WTC11 (cell line): ENCODE measurements at regions not wholly inside any gene's neighbourhood (a gene's known extent, or its start where the extent isn't known, plus 50 kb on each side); places are given as distances from the start of the nearest gene placed in this dataset.

Experiments
- ATAC-seq: fragments of 200-7000 bp; cut with Tn5 transposase; 2 replicates; pipeline ENCODE4 v1.10.0; 2021; ENCODE audit warnings: mild to moderate bottlenecking, moderate library complexity
- CTCF ChIA-PET: fragments of 300-600 bp; sonication (Branson Sonifier 250); formaldehyde crosslinking; loops from one replicate; lab custom pipeline; 2021; ENCODE audit warnings: antibody characterized with exemption; lab: Charles Lee
- POLR2A ChIA-PET: fragments of 350-600 bp; sonication (Branson Sonifier 250); formaldehyde crosslinking; loops from one replicate; lab custom pipeline; 2021; ENCODE audit warnings: antibody characterized with exemption; lab: Charles Lee
- DNase-seq: peaks from one replicate; pipeline ENCODE4 v3.0.0; 2021; ENCODE audit warnings: low spot score
- H3K27ac Mint-ChIP-seq: 2 replicates; pipeline ENCODE4 v1.8.0; 2021; ENCODE audit warnings: mixed read lengths
- H3K27me3 Mint-ChIP-seq: 2 replicates; pipeline ENCODE4 v1.8.0; 2021; ENCODE audit warnings: low read depth, mild to moderate bottlenecking, moderate library complexity, mixed read lengths
- H3K36me3 Mint-ChIP-seq: 2 replicates; pipeline ENCODE4 v1.8.0; 2021; ENCODE audit warnings: mixed read lengths
- H3K4me1 Mint-ChIP-seq: 2 replicates; pipeline ENCODE4 v1.8.0; 2022; ENCODE audit warnings: mixed read lengths
- H3K4me3 Mint-ChIP-seq: 2 replicates; pipeline ENCODE4 v1.8.0; 2021; ENCODE audit warnings: mild to moderate bottlenecking, moderate library complexity, mixed read lengths
- H3K9me3 Mint-ChIP-seq: 2 replicates; pipeline ENCODE4 v1.8.0; 2021; ENCODE audit warnings: mixed read lengths
- EMX1 ChIP-seq: fragments of 250-450 bp; sonication (Bioruptor Pico); IDR thresholded peaks from 2 replicates; pipeline ENCODE4 v1.8.0; 2021; ENCODE audit warnings: mild to moderate bottlenecking
- FOXK1 ChIP-seq: sonication (generic); formaldehyde crosslinking; IDR thresholded peaks from 2 replicates; pipeline ENCODE4 v1.8.0; 2022; ENCODE audit warnings: mild to moderate bottlenecking, moderate library complexity, missing genetic modification reagents
- MAX ChIP-seq: sonication (generic); formaldehyde crosslinking; IDR thresholded peaks from 2 replicates; pipeline ENCODE4 v1.8.0; 2022; ENCODE audit warnings: mild to moderate bottlenecking, missing genetic modification reagents
- MXD4 ChIP-seq: fragments of 250-450 bp; sonication (Bioruptor Pico); IDR thresholded peaks from 2 replicates; pipeline ENCODE4 v1.8.0; 2021; ENCODE audit warnings: mild to moderate bottlenecking, moderate library complexity, borderline replicate concordance
- PRRX2 ChIP-seq: fragments of 250-450 bp; sonication (Bioruptor Pico); IDR thresholded peaks from 2 replicates; pipeline ENCODE4 v1.8.0; 2021; ENCODE audit warnings: mild to moderate bottlenecking
- TEAD1 ChIP-seq: sonication (generic); formaldehyde crosslinking; IDR thresholded peaks from 2 replicates; pipeline ENCODE4 v1.8.0; 2022; ENCODE audit warnings: mild to moderate bottlenecking, missing genetic modification reagents
- TP53 ChIP-seq: sonication (generic); formaldehyde crosslinking; IDR thresholded peaks from 2 replicates; pipeline ENCODE4 v1.8.1; 2023; ENCODE audit warnings: mild to moderate bottlenecking, missing genetic modification reagents
- ZBTB21 ChIP-seq: sonication (generic); formaldehyde crosslinking; IDR thresholded peaks from 2 replicates; pipeline ENCODE4 v1.8.1; 2023; ENCODE audit warnings: mild to moderate bottlenecking, missing genetic modification reagents, borderline replicate concordance
- TF ChIP-seq, protein P1 (sequence below): fragments of 200-600 bp; IDR thresholded peaks from 2 replicates; pipeline ENCODE4 v1.8.0; 2022; ENCODE audit warnings: antibody characterized with exemption
- TF ChIP-seq, protein P2 (sequence below): sonication (generic); formaldehyde crosslinking; conservative IDR thresholded peaks from 2 replicates; pipeline ENCODE4 v1.8.1; 2022; ENCODE audit warnings: mild to moderate bottlenecking, missing genetic modification reagents
- TF ChIP-seq, protein P3 (sequence below): sonication (generic); formaldehyde crosslinking; IDR thresholded peaks from 2 replicates; pipeline ENCODE4 v1.8.1; 2022; ENCODE audit warnings: mild to moderate bottlenecking, moderate library complexity, missing genetic modification reagents
- TF ChIP-seq, protein P4 (sequence below): sonication (generic); formaldehyde crosslinking; IDR thresholded peaks from 2 replicates; pipeline ENCODE4 v1.8.0; 2022; ENCODE audit warnings: mild to moderate bottlenecking, missing genetic modification reagents
- TF ChIP-seq, protein P5 (sequence below): sonication (generic); formaldehyde crosslinking; IDR thresholded peaks from 2 replicates; pipeline ENCODE4 v1.8.1; 2023; ENCODE audit warnings: mild to moderate bottlenecking, missing genetic modification reagents
- TF ChIP-seq, protein P6 (sequence below): fragments of 250-450 bp; sonication (Bioruptor Pico); IDR thresholded peaks from 2 replicates; pipeline ENCODE4 v1.8.0; 2021; ENCODE audit warnings: mild to moderate bottlenecking

- H3K27me3 Mint-ChIP-seq = no peaks in the 10 kb centered on the region
- H3K4me1 Mint-ChIP-seq = peaks cover 8% of the 10 kb centered on the region
- CTCF ChIA-PET = interaction anchor here (0.6 to 1.5 kb wide), 27 partner anchors 9 to 448 kb away, joined by 3 to 21 read pairs (median 4); partner anchors contain the start of gene ENC1
- no peak overlapping the region for H3K4me3 Mint-ChIP-seq
- peak; percentile 99 for ATAC-seq
- POLR2A ChIA-PET = interaction anchor here (0.9 kb wide), 1 partner anchor 151 kb away, joined by 3 read pairs; no protein-coding TSS in a partner anchor
- TF ChIP-seq, protein P1, sequence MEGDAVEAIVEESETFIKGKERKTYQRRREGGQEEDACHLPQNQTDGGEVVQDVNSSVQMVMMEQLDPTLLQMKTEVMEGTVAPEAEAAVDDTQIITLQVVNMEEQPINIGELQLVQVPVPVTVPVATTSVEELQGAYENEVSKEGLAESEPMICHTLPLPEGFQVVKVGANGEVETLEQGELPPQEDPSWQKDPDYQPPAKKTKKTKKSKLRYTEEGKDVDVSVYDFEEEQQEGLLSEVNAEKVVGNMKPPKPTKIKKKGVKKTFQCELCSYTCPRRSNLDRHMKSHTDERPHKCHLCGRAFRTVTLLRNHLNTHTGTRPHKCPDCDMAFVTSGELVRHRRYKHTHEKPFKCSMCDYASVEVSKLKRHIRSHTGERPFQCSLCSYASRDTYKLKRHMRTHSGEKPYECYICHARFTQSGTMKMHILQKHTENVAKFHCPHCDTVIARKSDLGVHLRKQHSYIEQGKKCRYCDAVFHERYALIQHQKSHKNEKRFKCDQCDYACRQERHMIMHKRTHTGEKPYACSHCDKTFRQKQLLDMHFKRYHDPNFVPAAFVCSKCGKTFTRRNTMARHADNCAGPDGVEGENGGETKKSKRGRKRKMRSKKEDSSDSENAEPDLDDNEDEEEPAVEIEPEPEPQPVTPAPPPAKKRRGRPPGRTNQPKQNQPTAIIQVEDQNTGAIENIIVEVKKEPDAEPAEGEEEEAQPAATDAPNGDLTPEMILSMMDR = peak; percentile 20; the same call in 1 of the 2 replicates
- TF ChIP-seq FOXK1 (CRISPR knock-in tag) = no peak
- H3K27ac Mint-ChIP-seq = no peak overlapping the region
- peak; percentile 67 for DNase-seq
- no peaks in the 10 kb centered on the region for H3K9me3 Mint-ChIP-seq
- H3K36me3 Mint-ChIP-seq = no peaks in the 10 kb centered on the region
These were observed 428.2 kb downstream of the ENC1 start for GRCh38 chr5:74212336-74212735.

DNA sequence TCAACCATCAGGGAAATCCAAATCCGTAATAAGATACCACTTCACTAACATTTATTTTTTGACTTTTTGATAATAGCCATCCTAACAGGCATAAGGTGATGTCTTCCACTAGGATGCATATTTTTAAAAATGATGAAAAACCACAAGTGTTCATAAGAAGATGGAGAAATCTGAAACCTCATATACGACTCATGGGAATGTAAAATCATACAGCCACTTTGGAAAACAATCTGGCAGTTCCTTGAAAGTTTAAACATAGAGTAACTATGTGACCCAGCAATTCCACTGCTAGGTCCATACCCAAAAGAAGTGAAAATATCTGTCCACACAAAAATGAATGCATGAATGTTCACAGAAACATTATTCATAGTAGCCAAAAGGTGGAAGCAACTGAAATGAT, 431.0 kb downstream of the ENC1 start:
- no peak for ATAC-seq
- H3K9me3 Mint-ChIP-seq = no peaks in the 10 kb centered on the region
- H3K4me1 Mint-ChIP-seq = peaks cover 20% of the 10 kb centered on the region
- no peaks in the 10 kb centered on the region for H3K36me3 Mint-ChIP-seq
- POLR2A ChIA-PET = no interaction called here
- H3K27me3 Mint-ChIP-seq = no peaks in the 10 kb centered on the region; the same call in 1 of the 2 replicates
- TF ChIP-seq, protein P2, sequence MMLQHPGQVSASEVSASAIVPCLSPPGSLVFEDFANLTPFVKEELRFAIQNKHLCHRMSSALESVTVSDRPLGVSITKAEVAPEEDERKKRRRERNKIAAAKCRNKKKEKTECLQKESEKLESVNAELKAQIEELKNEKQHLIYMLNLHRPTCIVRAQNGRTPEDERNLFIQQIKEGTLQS (CRISPR knock-in tag) = no peak
- TF ChIP-seq EMX1 (CRISPR knock-in tag) (no peak), PRRX2 (CRISPR knock-in tag) (no peak), MXD4 (no peak), TEAD1 (no peak), ZBTB21 (CRISPR knock-in tag) (no peak), MAX (no peak), TP53 (no peak), FOXK1 (CRISPR knock-in tag) (no peak)
- TF ChIP-seq, protein P3, sequence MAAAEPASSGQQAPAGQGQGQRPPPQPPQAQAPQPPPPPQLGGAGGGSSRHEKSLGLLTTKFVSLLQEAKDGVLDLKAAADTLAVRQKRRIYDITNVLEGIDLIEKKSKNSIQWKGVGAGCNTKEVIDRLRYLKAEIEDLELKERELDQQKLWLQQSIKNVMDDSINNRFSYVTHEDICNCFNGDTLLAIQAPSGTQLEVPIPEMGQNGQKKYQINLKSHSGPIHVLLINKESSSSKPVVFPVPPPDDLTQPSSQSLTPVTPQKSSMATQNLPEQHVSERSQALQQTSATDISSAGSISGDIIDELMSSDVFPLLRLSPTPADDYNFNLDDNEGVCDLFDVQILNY = no peak
- TF ChIP-seq, protein P4, sequence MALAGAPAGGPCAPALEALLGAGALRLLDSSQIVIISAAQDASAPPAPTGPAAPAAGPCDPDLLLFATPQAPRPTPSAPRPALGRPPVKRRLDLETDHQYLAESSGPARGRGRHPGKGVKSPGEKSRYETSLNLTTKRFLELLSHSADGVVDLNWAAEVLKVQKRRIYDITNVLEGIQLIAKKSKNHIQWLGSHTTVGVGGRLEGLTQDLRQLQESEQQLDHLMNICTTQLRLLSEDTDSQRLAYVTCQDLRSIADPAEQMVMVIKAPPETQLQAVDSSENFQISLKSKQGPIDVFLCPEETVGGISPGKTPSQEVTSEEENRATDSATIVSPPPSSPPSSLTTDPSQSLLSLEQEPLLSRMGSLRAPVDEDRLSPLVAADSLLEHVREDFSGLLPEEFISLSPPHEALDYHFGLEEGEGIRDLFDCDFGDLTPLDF (CRISPR knock-in tag) = no peak
- TF ChIP-seq, protein P5, sequence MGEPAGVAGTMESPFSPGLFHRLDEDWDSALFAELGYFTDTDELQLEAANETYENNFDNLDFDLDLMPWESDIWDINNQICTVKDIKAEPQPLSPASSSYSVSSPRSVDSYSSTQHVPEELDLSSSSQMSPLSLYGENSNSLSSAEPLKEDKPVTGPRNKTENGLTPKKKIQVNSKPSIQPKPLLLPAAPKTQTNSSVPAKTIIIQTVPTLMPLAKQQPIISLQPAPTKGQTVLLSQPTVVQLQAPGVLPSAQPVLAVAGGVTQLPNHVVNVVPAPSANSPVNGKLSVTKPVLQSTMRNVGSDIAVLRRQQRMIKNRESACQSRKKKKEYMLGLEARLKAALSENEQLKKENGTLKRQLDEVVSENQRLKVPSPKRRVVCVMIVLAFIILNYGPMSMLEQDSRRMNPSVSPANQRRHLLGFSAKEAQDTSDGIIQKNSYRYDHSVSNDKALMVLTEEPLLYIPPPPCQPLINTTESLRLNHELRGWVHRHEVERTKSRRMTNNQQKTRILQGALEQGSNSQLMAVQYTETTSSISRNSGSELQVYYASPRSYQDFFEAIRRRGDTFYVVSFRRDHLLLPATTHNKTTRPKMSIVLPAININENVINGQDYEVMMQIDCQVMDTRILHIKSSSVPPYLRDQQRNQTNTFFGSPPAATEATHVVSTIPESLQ (CRISPR knock-in tag) = no peak
- TF ChIP-seq, protein P6, sequence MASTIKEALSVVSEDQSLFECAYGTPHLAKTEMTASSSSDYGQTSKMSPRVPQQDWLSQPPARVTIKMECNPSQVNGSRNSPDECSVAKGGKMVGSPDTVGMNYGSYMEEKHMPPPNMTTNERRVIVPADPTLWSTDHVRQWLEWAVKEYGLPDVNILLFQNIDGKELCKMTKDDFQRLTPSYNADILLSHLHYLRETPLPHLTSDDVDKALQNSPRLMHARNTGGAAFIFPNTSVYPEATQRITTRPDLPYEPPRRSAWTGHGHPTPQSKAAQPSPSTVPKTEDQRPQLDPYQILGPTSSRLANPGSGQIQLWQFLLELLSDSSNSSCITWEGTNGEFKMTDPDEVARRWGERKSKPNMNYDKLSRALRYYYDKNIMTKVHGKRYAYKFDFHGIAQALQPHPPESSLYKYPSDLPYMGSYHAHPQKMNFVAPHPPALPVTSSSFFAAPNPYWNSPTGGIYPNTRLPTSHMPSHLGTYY (CRISPR knock-in tag) = no peak
- TF ChIP-seq, all 79 proteins: peak for 0
- Mint-ChIP-seq H3K27ac (no peak overlapping the region), H3K4me3 (no peak overlapping the region)
- no peak for DNase-seq
- CTCF ChIA-PET = no interaction called here
